ENCODE measurements at regions not wholly inside any gene's neighbourhood (a gene's known extent, or its start where the extent isn't known, plus 50 kb on each side); places are given as distances from the start of the nearest gene placed in this dataset.
"Not testable (repeated sequence)": the region's sequence is repeated elsewhere in the genome, so short reads cannot be mapped to it uniquely, and the experiment has no call there.

GRCh38 chr4:10879411-10880110 is 195.0 kb upstream of the CLNK start:
- peak; percentile 9 for DNase-seq

DNA sequence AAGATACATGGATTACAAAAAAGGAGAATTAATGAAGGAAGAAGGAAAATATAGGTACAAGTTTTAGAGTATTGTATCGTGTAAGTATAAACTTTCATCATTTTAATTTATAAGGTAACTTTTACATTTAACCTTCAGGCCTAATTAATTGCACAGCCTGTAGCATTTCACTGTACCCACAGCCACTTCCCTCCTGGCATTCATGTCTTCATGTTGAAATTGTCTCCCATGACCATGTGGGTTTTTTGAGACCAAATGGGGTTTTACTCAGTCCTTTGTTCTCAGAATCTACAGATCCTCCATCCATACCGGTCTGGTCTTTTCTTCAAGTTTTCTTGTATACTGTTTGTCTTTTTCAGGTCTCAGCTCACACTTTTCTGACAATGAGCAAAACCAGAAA is 194.3 kb upstream of the CLNK start:
- no peak for DNase-seq

GRCh38 chr4:10877076-10877475 is 192.5 kb upstream of the CLNK start:
- DNase-seq: no peak

GRCh38 chr4:10875144-10875799 is 190.7 kb upstream of the CLNK start:
- no peak for DNase-seq

DNA sequence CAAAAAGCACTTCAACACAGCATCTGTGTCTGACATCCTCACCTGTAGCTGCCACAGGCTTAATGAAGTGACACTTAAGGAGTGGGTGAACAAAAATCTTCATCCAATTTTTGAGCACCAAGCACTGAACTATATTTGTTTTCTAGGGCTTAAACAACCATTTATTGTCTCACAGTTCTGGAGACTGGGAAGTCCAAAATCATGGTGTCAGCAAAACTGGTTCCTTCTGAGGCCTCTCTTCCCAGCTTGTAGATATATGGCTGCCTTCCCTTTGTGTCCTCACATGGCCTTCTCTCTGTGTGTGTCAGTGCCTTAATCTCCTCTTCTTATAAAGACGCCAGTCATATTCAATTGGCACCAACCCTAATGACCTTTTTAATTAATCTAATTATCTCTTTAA is 189.2 kb upstream of the CLNK start:
- no peak for DNase-seq

DNA sequence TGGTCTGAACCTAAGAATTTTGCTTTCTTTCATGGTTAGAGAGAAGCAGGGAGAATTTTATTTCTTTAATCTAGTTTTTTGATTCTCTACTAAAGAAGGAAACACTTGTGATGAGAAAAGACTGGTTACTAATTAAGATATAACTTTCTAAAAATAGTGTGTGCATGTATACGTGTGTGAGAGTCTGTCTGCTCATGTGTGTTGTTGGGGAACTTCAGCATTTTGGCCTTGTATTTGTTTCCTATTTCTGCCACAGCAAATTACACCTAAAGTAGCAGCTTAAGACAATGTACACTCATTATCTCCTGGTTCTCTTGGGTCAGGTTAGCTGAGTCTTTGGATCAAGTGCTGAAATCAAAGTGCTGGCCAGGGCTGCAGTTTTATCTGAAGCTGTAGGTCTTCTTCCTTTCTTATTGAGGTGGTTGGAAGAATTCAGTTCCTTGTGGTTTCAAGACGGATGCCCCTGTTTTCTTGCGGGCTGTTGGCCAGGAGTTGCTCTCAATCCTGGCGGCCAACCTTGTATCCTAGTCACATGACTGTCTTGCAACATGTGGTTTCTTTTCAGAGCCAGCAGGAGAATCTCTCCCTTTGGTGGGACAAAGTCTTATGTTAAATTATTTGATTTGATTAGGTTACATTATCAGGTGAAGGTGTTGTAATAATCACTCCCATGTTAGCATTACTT is 188.4 kb upstream of the CLNK start:
- DNase-seq: no peak

- DNase-seq: no peak
Observed at GRCh38 chr4:10866666-10867065, 182.1 kb upstream of the CLNK start.

DNA sequence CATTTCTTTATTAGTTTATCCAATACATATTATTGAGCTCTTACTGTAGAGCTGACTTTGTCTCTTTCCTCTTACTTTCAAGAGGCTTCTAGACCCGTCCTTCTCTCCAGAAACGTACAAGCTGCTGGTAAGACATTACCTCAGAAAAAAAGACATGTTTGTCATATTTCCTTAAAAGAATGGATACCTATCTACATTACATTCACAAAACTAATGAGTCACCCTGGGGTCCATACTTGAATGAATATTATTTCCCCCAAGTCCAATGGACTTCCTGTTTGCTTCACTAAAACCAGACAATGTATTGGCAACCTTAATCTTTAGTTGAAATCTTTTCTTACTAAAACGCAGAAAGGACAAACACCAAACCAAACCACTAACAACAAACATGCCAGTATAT is 176.5 kb upstream of the CLNK start:
- DNase-seq: no peak

- no peak for DNase-seq
Observed at GRCh38 chr4:10856271-10856782, 171.8 kb upstream of the CLNK start.

GRCh38 chr4:10853196-10853595 is 168.6 kb upstream of the CLNK start:
- DNase-seq: no peak

DNA sequence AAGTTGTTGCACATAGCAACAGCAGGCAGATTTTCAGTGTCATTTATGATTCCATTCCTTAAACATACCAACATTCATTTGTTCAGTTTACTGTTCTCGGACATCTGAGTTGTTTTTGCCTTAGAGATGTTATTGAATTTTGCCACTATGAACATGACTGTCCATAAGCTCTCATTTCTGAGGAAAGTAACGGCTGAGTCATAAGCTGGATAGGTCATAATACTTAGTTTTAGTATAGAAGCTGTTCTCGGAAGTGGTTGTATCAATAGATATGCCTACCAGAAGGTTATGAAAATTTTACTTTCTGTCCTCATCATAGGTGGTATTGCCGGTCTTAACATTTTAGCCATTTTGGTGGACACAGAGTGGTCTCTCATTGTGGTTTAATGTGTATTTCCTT is 157.1 kb upstream of the CLNK start:
- DNase-seq: no peak

DNA sequence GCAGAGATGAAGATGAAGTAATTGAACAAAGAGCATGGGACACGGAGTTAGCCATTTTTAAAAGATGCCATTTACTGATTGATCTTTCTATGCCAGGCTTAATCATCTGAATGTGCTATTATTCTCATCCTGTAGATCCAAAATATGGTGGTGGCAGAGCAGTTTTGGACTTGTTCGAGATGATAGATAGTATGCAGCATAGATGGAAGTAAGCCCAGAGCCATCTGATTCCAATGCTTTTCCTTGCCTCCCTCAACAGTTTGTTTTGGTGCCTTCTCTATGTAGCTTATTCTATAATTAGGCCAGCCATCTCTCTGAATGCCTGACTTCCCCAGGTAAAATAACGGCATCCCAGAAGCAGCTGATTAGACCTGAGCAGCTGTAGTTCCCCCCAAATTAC is 152.6 kb upstream of the CLNK start:
- DNase-seq: no peak

- no peak for DNase-seq
Observed at GRCh38 chr4:10832806-10833628, 148.4 kb upstream of the CLNK start.

GRCh38 chr4:10831727-10832408 is 147.3 kb upstream of the CLNK start:
- no peak for DNase-seq

- DNase-seq: not testable (repeated sequence)
Observed at GRCh38 chr4:10828918-10829538, 144.5 kb upstream of the CLNK start.

- DNase-seq: no peak
Observed at GRCh38 chr4:10821826-10822225, 137.3 kb upstream of the CLNK start.

DNA sequence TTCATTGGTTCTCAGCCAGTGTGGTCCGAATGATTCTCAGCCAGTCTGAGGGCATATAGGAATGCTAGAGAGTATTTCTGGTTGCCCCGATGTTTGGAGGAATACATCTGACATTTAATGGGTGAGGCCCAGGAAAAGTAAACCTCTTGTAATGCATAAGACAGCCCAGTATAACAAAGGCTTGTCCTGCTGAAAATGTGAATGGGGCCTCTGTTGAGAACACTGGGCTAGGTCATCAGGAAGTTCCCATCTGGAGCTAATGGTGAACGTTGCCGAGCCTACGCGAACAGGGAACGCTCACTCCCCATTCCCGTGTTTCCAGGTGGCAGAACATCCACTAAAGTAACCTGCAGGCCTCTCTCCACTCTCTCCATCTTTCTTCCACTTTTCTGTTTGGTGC is 132.0 kb upstream of the CLNK start:
- DNase-seq: no peak

GRCh38 chr4:10811991-10812390 is 127.4 kb upstream of the CLNK start:
- no peak for DNase-seq

GRCh38 chr4:10810411-10810810 is 125.8 kb upstream of the CLNK start:
- no peak for DNase-seq

DNA sequence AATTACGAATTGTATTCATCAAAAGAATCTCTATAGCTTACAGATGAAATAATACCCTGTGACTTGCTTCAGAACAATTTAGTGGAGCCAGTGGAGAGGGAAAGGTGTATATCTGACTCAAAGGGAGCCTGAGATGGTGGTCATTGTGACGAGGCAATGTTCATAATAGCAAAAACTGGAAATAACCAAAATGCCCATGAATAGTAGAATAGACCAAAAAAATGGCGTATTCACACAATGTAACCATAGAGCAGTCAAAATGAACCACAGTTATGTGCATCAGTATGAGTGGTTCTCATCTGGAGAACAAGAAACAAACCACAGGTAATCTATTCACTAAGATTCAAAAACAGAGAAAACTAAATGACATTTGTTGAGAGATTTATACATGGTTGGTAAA is 125.3 kb upstream of the CLNK start:
- DNase-seq: no peak

DNA sequence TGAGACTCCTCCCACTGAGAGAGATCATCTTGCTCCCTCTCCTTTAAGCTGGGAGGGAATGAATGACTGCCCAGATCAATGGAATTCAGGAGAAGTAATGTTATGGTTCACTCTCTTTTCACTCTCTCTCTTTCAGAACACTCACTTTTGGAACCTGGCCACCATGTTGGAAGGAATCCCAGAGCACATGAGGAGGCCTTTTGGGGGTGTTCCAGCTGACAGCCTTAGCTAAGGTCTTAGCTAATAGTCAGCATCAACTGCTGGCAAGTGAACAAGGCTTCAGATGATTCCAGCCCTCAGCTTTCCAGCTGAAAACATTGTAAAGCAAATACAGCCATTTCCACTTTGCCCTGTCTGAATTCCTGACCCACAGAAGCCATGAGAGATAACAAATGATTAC is 124.0 kb upstream of the CLNK start:
- no peak for DNase-seq
